Occipital lobe (tissue), 1 donor: ENCODE measurements at regions not wholly inside any gene's neighbourhood (a gene's known extent, or its start where the extent isn't known, plus 50 kb on each side); places are given as distances from the start of the nearest gene placed in this dataset.
"Not testable (repeated sequence)": the region's sequence is repeated elsewhere in the genome, so short reads cannot be mapped to it uniquely, and the experiment has no call there.

ENCODE experiments used
- DNase-seq: peaks from one replicate; lab custom pipeline; 2025; lab: John Stamatoyannopoulos, UW

GRCh38 chr6:140478631-140479030, 1104.2 kb upstream of the CITED2 start:
- no peak for DNase-seq

DNA sequence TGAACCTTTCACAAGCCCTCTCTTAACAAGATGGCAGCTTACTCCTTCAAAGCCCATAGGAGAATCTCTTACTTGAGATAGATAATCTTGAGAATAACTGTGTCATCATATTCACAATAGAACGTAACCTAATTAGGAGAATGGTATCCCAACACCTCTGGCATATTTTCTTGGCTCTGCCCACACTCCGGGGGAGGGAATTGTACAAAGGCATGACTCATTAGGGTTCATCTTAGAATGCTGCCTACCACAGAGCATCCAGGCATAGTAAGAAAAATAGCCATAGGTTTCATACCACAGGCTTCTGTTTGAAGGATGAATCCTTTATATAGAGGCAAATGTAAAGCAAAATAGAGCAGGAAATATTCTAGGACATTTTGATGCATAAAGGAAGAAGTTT, 1100.6 kb upstream of the CITED2 start:
- no peak for DNase-seq

DNA sequence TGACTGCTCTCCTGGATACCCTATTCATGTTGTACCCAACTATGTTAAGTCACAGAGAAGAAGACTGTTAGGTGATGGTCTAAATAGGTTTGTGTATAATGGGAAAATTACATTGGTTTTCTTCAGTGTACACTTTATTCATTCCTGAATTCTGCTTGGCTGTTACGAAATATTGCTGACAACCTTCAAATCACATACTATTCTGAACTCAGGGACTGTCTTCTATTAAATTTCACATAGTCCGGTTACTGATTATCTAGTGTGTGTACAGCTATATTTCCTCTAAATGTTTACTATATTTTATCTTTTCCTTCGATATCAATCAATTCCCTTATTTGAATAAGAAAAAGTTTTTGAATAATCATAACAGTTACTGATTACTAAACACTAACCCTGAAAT, 1090.3 kb upstream of the CITED2 start:
- DNase-seq = no peak

- DNase-seq = no peak
These were observed 1088.9 kb upstream of the CITED2 start for GRCh38 chr6:140463312-140463710.

DNA sequence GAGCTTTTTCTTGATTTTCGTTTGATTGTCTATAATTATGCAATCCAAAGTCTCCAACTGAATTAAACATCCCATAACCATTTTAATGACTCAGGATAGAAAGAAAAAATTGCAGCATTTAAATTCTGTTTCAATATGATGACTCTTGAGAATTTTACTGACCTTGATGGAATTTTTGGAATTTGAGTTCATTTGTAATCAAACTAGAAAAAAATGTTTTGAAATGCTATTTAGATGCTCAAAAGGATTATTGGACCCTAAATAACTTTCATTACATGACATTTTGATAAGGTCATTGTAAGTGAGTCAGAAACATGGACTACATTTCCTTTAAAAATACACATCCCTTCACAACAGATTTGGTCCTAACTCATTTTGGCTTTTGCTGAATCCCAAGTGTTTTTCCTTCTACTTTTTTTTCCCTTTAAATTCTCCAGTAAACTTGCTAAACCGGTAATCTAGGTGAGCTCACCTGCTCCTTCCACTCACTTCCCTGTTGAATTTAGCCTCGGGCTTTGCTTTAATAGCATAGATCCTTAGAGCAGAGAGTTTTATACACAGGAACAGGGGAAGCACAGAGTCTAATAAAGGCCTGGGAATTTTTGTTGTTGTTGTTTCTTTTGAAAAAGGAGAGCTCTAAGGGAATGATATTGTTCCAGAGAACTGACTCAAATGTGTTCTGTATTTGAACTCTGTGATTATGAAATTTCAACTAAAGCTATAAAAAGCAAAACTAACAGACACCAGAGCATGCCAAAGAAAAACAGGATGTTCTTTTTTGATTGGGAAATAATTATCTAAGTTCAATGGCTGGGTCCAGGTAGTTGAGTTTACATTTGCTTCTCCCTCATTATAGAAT, 1088.2 kb upstream of the CITED2 start:
- DNase-seq = no peak

DNA sequence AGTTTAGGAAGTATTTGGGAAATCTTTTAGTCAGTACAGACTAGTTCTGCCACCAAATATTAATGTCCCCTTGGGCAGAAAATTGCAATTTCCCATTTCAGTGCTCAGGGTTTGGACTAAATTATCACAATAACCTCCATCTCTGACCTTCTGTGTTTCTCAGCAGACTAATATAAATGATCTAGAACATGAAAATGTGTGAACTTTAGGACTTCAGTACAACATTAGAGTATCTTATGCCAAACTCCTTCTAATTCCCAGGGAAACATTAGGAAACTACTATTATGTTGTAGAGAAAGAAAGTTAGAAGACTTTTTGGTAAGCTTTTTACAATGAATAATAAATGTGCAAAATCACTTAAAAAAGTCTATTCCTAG, 1087.6 kb upstream of the CITED2 start:
- DNase-seq = no peak

DNA sequence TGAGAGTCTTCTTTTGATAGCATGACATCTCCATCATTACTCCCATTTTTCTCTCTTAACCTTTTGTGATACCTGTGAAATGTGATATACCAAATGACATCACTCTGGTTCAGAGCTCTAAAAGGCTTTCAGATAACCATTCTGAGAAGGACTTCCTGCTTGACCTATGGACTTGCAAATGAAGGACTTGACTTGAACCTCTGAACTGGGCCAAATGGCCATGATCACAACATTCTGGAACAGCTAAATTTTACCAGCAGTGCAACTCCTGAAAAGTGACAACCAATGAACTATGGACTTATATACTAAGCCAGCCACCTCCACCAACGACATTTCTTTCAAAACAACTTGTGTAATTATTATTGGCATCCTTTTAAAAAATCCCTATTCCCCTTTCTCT, 1085.8 kb upstream of the CITED2 start:
- no peak for DNase-seq

DNA sequence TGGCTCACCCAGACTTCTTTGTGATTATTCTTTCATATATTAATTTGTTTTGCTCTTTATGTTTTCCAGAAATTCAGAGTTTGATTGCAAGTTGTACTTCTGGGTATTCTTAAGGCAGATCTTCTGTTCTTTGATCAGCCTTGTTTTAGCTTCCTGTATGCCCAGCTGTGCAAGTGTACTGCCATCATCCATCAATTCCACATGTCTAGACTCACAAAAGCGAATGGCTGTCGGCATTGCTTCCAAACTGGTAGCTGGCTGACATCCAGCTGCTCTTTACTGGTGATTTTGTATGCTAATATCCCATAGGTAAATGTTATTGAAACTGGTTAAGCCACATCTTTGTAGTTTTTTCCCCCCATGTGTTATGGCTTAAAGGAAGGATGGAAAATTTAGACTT, 1084.8 kb upstream of the CITED2 start:
- DNase-seq = no peak

DNA sequence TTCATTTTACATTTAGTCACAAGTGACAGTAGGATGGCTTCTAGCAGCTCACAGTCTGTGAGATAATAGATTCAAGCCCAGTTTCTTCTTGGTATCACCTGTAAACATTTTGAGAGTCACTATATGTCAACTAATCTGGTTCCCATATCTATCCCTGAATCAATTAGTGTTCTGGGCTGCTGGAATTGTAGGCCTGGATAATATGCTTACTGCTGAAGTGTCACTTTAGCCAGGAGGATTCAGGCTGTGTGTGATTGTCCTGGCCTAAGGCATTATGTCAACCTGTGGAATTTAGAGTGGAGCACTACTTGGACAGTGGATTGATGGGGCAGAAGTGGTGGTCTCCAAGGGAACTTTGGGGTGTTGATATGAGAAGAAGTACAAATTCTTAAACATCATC, 1071.8 kb upstream of the CITED2 start:
- no peak for DNase-seq

GRCh38 chr6:140445474-140446004, 1071.1 kb upstream of the CITED2 start:
- DNase-seq = no peak

GRCh38 chr6:140443112-140443511, 1068.7 kb upstream of the CITED2 start:
- not testable (repeated sequence) for DNase-seq

- no peak for DNase-seq
These were observed 1066.8 kb upstream of the CITED2 start for GRCh38 chr6:140441256-140441655.

GRCh38 chr6:140440223-140440835, 1065.9 kb upstream of the CITED2 start:
- DNase-seq = no peak

- DNase-seq = no peak
These were observed 1063.9 kb upstream of the CITED2 start for GRCh38 chr6:140438346-140438735.

- DNase-seq = no peak
These were observed 1063.3 kb upstream of the CITED2 start for GRCh38 chr6:140437619-140438345.

DNA sequence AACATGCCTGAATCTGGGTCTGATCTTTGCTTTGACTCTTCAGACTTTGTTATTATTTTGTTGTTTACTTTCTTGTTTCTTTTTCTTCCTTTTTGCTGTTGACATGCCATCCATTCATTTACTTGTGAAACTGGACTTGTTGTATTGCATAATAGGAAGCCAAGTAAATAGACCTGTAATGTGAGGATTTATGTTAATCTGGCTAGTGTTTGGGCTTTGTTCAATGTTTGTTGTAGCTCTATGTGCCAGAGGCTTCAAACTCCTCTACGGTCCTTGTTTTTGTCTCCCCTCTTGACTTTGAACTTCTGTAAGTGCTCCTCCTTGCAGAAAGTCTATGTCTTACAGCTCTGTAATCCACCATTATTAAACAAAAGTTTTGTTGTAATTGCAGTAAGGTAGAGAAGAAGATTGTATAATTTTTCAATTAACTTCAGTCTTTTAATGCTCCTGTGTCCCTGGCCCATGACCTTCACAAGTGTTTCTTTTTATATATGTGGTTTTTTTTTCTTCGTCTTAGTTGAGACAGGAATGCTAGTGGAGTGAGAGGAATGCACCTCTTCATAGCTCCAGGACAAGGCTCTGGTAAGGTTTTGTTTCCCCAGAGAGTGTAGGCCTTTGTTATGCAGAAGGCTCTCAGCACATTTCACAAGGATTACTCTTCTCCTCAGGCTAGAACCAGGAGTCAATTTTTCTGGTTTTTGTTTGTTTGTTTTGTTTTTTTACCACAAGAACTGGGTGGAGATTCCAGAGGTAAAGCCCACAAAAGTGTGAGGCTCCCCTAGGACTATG, 1061.8 kb upstream of the CITED2 start:
- DNase-seq = no peak

GRCh38 chr6:140434761-140435160, 1060.3 kb upstream of the CITED2 start:
- DNase-seq = no peak

DNA sequence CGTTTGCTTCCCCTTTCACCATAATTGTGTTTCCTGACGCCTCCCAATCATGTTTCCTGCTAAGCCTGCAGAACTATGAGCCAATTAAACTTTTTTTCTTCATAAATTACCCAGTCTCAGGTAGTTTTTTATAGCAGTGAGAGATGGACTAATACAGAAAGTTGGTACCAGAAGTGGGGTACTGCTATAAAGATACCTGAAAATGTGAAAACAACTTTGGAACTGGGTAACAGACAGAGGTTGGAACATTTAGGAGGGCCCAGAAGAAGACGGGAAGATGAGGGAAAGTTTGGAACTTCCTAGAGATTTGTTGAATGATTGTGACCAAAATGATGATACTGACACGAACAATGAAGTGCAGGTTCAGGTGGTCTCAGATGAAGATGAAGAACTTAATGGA, 1058.6 kb upstream of the CITED2 start:
- DNase-seq = no peak

DNA sequence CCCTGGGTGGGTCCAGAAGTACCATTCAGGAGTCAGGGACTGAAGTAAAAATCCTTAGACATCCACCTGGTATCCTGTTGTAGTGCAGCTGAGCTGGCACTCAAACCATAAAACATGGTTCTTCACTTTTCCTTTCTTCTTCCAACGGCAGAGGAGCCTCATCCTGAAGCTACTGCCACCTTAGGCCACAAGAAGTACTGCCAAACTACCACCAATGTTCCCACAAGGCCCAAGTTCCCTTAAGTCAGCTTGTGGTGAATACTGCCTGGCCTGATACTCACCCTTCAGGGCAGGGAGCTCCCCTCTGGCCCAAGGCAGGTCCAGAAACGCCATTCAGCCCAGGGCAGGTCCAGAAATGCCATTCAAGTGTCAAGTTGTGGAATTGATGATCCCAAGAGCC, 1053.4 kb upstream of the CITED2 start:
- DNase-seq = no peak

- DNase-seq = no peak
These were observed 1040.6 kb upstream of the CITED2 start for GRCh38 chr6:140414966-140415620.

DNA sequence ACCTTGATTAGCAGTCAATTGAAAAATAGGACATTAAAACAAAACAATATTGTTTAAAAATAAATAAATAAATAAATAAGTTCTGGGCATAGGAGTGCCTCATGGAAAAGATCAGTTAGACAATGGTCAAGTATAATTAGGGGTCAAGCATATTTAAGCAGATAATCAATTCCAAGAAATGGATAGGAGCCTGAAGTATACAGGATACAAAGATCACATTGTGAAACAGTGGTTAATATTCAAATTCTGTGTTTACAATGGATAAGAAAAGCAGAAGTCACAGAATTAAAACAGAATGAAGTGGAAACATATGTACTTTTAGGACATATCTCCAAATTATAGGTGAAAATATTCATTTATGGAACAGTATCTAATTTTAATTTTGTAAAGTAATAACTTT, 1028.6 kb upstream of the CITED2 start:
- no peak for DNase-seq
